HUES6 (cell line): ENCODE measurements at regions not wholly inside any gene's neighbourhood (a gene's known extent, or its start where the extent isn't known, plus 50 kb on each side); places are given as distances from the start of the nearest gene placed in this dataset.
"Not testable (repeated sequence)": the region's sequence is repeated elsewhere in the genome, so short reads cannot be mapped to it uniquely, and the experiment has no call there.

ENCODE experiments used
- H3K27ac ChIP-seq: 2 replicates; pipeline ENCODE4 v1.7.0; 2013; ENCODE audit warnings: low read depth, mild to moderate bottlenecking, low read length, inconsistent platforms
- H3K27me3 ChIP-seq: 2 replicates; pipeline ENCODE4 v1.6.1; 2013; ENCODE audit warnings: low read length; ENCODE audit not compliant: control insufficient read depth, insufficient read depth
- H3K36me3 ChIP-seq: 2 replicates; pipeline ENCODE4 v1.6.1; 2013; ENCODE audit warnings: low read length; ENCODE audit not compliant: control insufficient read depth, insufficient read depth
- H3K4me1 ChIP-seq: 2 replicates; pipeline ENCODE4 v1.6.1; 2013; ENCODE audit warnings: low read length; ENCODE audit not compliant: control insufficient read depth, insufficient read depth
- H3K4me3 ChIP-seq: 2 replicates; pipeline ENCODE4 v1.5.1; 2013; ENCODE audit warnings: low read depth, low read length
- H3K9ac ChIP-seq: one replicate; pipeline ENCODE4 v1.6.1; 2013; ENCODE audit warnings: mild to moderate bottlenecking, low read length
- H3K9me3 ChIP-seq: 2 replicates; pipeline ENCODE4 v1.6.1; 2013; ENCODE audit warnings: low read depth, low read length; ENCODE audit not compliant: control insufficient read depth, insufficient read depth

- H3K36me3 ChIP-seq = 0 out of 2 replicates have a peak, but pooled peaks cover 5% of the 10 kb centered on the region
- H3K4me3 ChIP-seq = no peak overlapping the region
- H3K4me1 ChIP-seq = no peaks in the 10 kb centered on the region
- H3K9ac ChIP-seq = no peak overlapping the region
- H3K9me3 ChIP-seq = peaks cover 38% of the 10 kb centered on the region
- no peak overlapping the region for H3K27ac ChIP-seq
- no peaks in the 10 kb centered on the region for H3K27me3 ChIP-seq
Measured at GRCh38 chrX:94302446-94302845, 628.4 kb downstream of the FAM133A start.

- no peak overlapping the region for H3K9ac ChIP-seq
- H3K27me3 ChIP-seq = no peaks in the 10 kb centered on the region
- H3K36me3 ChIP-seq = no peaks in the 10 kb centered on the region
- H3K4me1 ChIP-seq = peaks cover 6% of the 10 kb centered on the region; the same call in 1 of the 2 replicates
- peaks cover 12% of the 10 kb centered on the region for H3K9me3 ChIP-seq
- H3K4me3 ChIP-seq = no peak overlapping the region
- H3K27ac ChIP-seq = no peak overlapping the region
Measured at GRCh38 chrX:94329182-94329581, 655.2 kb downstream of the FAM133A start.

GRCh38 chrX:94341730-94342129, 667.7 kb downstream of the FAM133A start:
- H3K4me1 ChIP-seq, H3K36me3 ChIP-seq, H3K9ac ChIP-seq, H3K27ac ChIP-seq, H3K4me3 ChIP-seq, H3K27me3 ChIP-seq: not testable (repeated sequence)
- peaks cover 14% of the 10 kb centered on the region for H3K9me3 ChIP-seq

GRCh38 chrX:94361241-94361640, 687.2 kb downstream of the FAM133A start:
- H3K4me1 ChIP-seq = peaks cover 13% of the 10 kb centered on the region; the same call in 1 of the 2 replicates
- H3K9me3 ChIP-seq = peaks cover 16% of the 10 kb centered on the region
- no peak overlapping the region for H3K27ac ChIP-seq
- no peaks in the 10 kb centered on the region for H3K27me3 ChIP-seq
- 0 out of 2 replicates have a peak, but pooled peaks cover 4% of the 10 kb centered on the region for H3K36me3 ChIP-seq
- H3K4me3 ChIP-seq = no peak overlapping the region
- no peak overlapping the region for H3K9ac ChIP-seq

GRCh38 chrX:94365736-94366135, 691.7 kb downstream of the FAM133A start:
- no peaks in the 10 kb centered on the region for H3K27me3 ChIP-seq
- no peak overlapping the region for H3K9ac ChIP-seq
- peak overlapping the region; percentile 67 for H3K27ac ChIP-seq
- H3K36me3 ChIP-seq = peaks cover 4% of the 10 kb centered on the region; the same call in 1 of the 2 replicates
- H3K4me3 ChIP-seq = no peak overlapping the region
- H3K9me3 ChIP-seq = peaks cover 33% of the 10 kb centered on the region
- peaks cover 13% of the 10 kb centered on the region; the same call in 1 of the 2 replicates for H3K4me1 ChIP-seq

GRCh38 chrX:94366616-94367015, 692.6 kb downstream of the FAM133A start:
- H3K9me3 ChIP-seq = peaks cover 26% of the 10 kb centered on the region
- H3K4me3 ChIP-seq = no peak overlapping the region
- H3K36me3 ChIP-seq = peaks cover 4% of the 10 kb centered on the region; the same call in 1 of the 2 replicates
- no peaks in the 10 kb centered on the region for H3K27me3 ChIP-seq
- H3K9ac ChIP-seq = no peak overlapping the region
- H3K27ac ChIP-seq = peak overlapping the region; percentile 64; the same call in 1 of the 2 replicates
- H3K4me1 ChIP-seq = peaks cover 13% of the 10 kb centered on the region; the same call in 1 of the 2 replicates

GRCh38 chrX:94389044-94389443, 715.0 kb downstream of the FAM133A start:
- no peak overlapping the region for H3K4me3 ChIP-seq
- H3K27ac ChIP-seq = no peak overlapping the region
- H3K27me3 ChIP-seq = no peaks in the 10 kb centered on the region
- peaks cover 31% of the 10 kb centered on the region for H3K9me3 ChIP-seq
- no peaks in the 10 kb centered on the region for H3K36me3 ChIP-seq
- H3K4me1 ChIP-seq = no peaks in the 10 kb centered on the region
- no peak overlapping the region for H3K9ac ChIP-seq

GRCh38 chrX:94400488-94400887, 726.5 kb downstream of the FAM133A start:
- H3K9ac ChIP-seq = no peak overlapping the region
- H3K27me3 ChIP-seq = no peaks in the 10 kb centered on the region
- peak overlapping the region; percentile 73 for H3K27ac ChIP-seq

GRCh38 chrX:94401426-94401825, 727.4 kb downstream of the FAM133A start:
- no peak overlapping the region for H3K27ac ChIP-seq
- H3K27me3 ChIP-seq = no peaks in the 10 kb centered on the region
- H3K9ac ChIP-seq = no peak overlapping the region
- no peaks in the 10 kb centered on the region for H3K4me1 ChIP-seq
- peaks cover 16% of the 10 kb centered on the region for H3K9me3 ChIP-seq
- H3K36me3 ChIP-seq = peaks cover 10% of the 10 kb centered on the region; the same call in 1 of the 2 replicates
- no peak overlapping the region for H3K4me3 ChIP-seq

More at GRCh38 chrX:94400488-94400887, 726.5 kb downstream of the FAM133A start:
- Histone ChIP-seq H3K9me3 (peaks cover 16% of the 10 kb centered on the region), H3K36me3 (peaks cover 10% of the 10 kb centered on the region; the same call in 1 of the 2 replicates), H3K4me3 (no peak overlapping the region), H3K4me1 (no peaks in the 10 kb centered on the region)

GRCh38 chrX:94414746-94415145, 740.7 kb downstream of the FAM133A start:
- H3K4me1 ChIP-seq = no peaks in the 10 kb centered on the region
- H3K9me3 ChIP-seq = no peaks in the 10 kb centered on the region
- no peaks in the 10 kb centered on the region for H3K36me3 ChIP-seq
- H3K27ac ChIP-seq = no peak overlapping the region
- no peak overlapping the region for H3K9ac ChIP-seq
- no peaks in the 10 kb centered on the region for H3K27me3 ChIP-seq
- H3K4me3 ChIP-seq = no peak overlapping the region

- Histone ChIP-seq H3K9ac (no peak overlapping the region), H3K4me1 (no peaks in the 10 kb centered on the region), H3K4me3 (no peak overlapping the region), H3K9me3 (peaks cover 5% of the 10 kb centered on the region), H3K27ac (no peak overlapping the region), H3K27me3 (no peaks in the 10 kb centered on the region), H3K36me3 (no peaks in the 10 kb centered on the region; the same call in 1 of the 2 replicates)
Measured at GRCh38 chrX:94418065-94418464, 744.1 kb downstream of the FAM133A start.
